ENCODE measurements at regions not wholly inside any gene's neighbourhood (a gene's known extent, or its start where the extent isn't known, plus 50 kb on each side); places are given as distances from the start of the nearest gene placed in this dataset.
"Not testable (repeated sequence)": the region's sequence is repeated elsewhere in the genome, so short reads cannot be mapped to it uniquely, and the experiment has no call there.

DNA sequence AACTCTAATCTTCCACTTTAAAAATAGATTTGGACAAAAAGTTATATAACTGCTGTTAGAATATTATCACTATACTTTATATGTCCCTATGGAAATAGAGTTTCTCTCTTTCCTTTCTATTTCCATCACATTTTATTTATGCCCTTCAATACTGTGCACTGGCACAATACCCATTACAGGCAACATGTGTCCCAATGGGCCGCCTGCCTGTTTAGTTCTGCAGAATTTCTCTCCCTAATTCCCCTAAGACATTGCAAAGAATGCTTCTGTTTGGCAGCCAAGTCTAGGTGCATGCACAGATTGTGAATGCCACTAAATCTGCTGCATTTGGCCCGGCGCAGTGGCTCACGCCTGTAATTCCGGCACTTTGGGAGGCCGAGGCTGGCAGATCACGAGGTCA, 520.4 kb upstream of the FLRT2 start:
- DNase-seq (ENCODE audit: low spot score in 2 of 2), result no peak
- no peak for TF ChIP-seq POLR2A (IDR thresholded peaks at IDR 0.05)
- TF ChIP-seq, protein P1, sequence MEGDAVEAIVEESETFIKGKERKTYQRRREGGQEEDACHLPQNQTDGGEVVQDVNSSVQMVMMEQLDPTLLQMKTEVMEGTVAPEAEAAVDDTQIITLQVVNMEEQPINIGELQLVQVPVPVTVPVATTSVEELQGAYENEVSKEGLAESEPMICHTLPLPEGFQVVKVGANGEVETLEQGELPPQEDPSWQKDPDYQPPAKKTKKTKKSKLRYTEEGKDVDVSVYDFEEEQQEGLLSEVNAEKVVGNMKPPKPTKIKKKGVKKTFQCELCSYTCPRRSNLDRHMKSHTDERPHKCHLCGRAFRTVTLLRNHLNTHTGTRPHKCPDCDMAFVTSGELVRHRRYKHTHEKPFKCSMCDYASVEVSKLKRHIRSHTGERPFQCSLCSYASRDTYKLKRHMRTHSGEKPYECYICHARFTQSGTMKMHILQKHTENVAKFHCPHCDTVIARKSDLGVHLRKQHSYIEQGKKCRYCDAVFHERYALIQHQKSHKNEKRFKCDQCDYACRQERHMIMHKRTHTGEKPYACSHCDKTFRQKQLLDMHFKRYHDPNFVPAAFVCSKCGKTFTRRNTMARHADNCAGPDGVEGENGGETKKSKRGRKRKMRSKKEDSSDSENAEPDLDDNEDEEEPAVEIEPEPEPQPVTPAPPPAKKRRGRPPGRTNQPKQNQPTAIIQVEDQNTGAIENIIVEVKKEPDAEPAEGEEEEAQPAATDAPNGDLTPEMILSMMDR (IDR thresholded peaks at IDR 0.05), result no peak
- H3K4me3 ChIP-seq (ENCODE audit: low read depth, poor library complexity, severe bottlenecking), result no peak overlapping the region
- intact Hi-C loops (cut with DNase I; ENCODE audit: low total_unique reads), result no loop called here
- 92% methylated on average over 7 of the region's 7 CpGs for WGBS, 2 donors

DNA sequence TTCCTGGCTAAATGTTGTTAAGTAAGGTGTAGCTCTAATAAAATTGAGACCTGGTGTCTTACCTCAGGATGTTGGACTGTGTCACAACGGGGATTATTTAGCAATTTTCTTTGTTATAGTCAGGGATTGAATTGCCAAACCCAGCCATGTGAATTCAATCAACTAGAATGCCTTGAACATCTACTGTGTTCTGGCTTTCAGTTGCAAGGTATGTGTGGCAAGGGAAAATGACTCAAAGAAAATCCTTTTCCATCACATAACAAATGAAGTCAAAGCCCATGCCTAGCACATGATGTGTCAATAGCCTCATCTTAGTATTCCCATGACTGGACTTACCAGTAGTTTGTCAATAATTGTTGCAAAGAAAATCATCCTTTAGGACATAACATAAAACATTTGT, 519.8 kb upstream of the FLRT2 start:
- TF ChIP-seq, protein P1 (IDR thresholded peaks at IDR 0.05), result no peak
- TF ChIP-seq POLR2A (IDR thresholded peaks at IDR 0.05), result no peak
- no peak overlapping the region for H3K4me3 ChIP-seq (ENCODE audit: low read depth, poor library complexity, severe bottlenecking)
- WGBS, 2 donors, result 58 to 77% methylated on average over 1 of the region's 1 CpG
- intact Hi-C loops (cut with DNase I; ENCODE audit: low total_unique reads), result no loop called here
- DNase-seq (ENCODE audit: low spot score in 2 of 2), result no peak

DNA sequence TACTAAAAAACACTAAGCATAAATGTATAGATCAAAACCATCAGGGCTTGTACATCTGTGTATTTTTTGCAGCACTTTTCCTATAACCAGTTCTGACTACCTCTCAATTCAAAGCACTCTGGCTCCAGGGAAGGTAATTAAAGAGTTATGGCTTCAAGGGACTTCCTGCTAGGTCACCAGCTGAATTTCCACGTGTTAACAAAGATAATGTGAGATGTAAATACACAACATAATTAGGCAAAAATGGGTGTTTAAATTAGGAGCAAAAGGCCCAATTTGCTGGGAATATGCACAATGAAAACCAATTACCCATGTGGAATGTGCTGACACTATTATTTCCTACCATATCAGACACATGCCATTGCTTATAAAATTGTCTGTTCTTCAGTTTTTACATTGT, 513.4 kb upstream of the FLRT2 start:
- WGBS, 2 donors, result 14% methylated on average over 1 of the region's 1 CpG
- TF ChIP-seq POLR2A (IDR thresholded peaks at IDR 0.05), result no peak
- TF ChIP-seq, protein P1 (IDR thresholded peaks at IDR 0.05), result no peak
- no peak overlapping the region for H3K4me3 ChIP-seq (ENCODE audit: low read depth, poor library complexity, severe bottlenecking)
- intact Hi-C loops (cut with DNase I; ENCODE audit: low total_unique reads), result no loop called here
- no peak for DNase-seq (ENCODE audit: low spot score in 2 of 2)

DNA sequence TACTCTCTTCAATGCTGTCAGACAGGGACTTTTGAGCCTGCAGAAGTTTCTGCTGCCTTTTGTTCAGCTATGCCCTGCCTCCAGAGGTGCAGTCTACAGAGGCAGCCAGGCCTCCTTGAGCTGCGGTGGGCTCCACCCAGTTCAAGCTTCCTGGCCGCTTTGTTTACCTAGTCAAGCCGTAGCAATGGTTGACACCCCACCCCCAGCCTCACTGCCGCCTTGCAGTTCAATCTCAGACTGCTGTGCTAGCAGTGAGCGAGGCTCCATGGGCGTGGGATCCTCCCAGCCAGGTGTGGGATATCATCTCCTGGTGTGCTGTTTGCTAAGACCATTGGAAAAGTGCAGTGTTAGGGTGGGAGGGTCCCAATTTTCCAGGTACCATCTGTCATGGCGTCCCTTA, 506.1 kb upstream of the FLRT2 start:
- WGBS, 2 donors, result 88 to 95% methylated on average over 7 of the region's 7 CpGs
- DNase-seq (ENCODE audit: low spot score in 2 of 2); intact Hi-C loops (cut with DNase I; ENCODE audit: low total_unique reads); H3K4me3 ChIP-seq (ENCODE audit: low read depth, poor library complexity, severe bottlenecking): not testable (repeated sequence)

DNA sequence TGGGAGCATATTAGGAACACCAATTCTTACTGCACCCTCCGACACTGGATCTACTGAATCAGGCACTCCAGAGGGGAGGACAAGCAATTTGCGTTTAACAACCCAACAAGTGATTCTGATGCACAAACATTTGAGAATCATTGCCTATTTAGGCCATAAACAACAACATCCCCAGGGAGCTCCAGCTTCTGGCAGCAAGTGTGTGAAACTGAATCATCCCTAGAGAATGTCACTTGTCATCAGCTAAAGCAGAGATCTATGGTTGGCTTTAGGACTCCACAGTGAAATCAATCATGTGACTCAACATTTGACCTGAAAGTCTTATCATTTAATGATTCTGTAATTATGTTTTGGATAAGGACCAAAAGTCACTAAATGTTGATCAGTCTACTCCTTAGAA, 505.0 kb upstream of the FLRT2 start:
- 75 to 78% methylated on average over 2 of the region's 2 CpGs for WGBS, 2 donors
- intact Hi-C loops (cut with DNase I; ENCODE audit: low total_unique reads), result no loop called here
- H3K4me3 ChIP-seq (ENCODE audit: low read depth, poor library complexity, severe bottlenecking), result no peak overlapping the region
- no peak for TF ChIP-seq POLR2A (IDR thresholded peaks at IDR 0.05)
- TF ChIP-seq, protein P1 (IDR thresholded peaks at IDR 0.05), result no peak
- no peak for DNase-seq (ENCODE audit: low spot score in 2 of 2)

DNA sequence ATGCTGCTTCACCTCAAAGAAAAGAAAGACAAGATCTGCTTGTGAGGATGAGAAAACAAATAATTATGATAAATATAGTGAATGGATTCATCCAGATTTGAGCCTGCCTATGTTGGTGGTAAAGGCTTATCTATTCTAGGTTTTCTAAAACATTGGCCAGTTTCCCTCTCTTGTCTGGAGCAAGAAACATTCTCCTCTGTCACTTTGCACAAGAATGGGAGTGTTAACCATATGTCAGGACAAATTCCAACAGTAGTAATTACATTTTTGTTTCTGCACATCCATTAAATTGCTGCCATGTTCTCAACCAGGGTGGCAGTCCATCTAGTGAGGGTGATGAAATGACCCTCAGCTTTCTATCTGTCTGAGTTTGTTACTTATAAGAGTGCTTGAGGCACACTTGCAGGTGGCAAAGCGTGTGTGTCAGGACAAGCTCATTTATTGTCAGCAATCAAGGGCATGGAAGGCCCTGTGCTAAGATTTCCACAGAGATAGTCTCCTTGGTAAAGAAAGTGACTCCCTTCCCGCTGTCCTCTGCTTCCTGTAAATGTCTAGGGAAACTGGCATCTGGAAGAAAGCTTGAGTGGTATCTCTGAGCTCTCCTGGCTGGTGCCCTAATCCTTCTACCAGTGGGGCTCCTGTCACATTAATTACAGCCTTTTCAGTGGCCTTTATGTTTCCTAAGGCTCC, 502.1 kb upstream of the FLRT2 start:
- TF ChIP-seq POLR2A (IDR thresholded peaks at IDR 0.05), result no peak
- TF ChIP-seq, protein P1 (IDR thresholded peaks at IDR 0.05), result no peak
- DNase-seq (ENCODE audit: low spot score in 2 of 2), result no peak
- intact Hi-C loops (cut with DNase I; ENCODE audit: low total_unique reads), result no loop called here
- WGBS, 2 donors, result 50 to 67% methylated on average over 2 of the region's 2 CpGs
- no peak overlapping the region for H3K4me3 ChIP-seq (ENCODE audit: low read depth, poor library complexity, severe bottlenecking)
